ENCODE measurements at regions not wholly inside any gene's neighbourhood (a gene's known extent, or its start where the extent isn't known, plus 50 kb on each side); places are given as distances from the start of the nearest gene placed in this dataset.
"Not testable (repeated sequence)": the region's sequence is repeated elsewhere in the genome, so short reads cannot be mapped to it uniquely, and the experiment has no call there.

DNA sequence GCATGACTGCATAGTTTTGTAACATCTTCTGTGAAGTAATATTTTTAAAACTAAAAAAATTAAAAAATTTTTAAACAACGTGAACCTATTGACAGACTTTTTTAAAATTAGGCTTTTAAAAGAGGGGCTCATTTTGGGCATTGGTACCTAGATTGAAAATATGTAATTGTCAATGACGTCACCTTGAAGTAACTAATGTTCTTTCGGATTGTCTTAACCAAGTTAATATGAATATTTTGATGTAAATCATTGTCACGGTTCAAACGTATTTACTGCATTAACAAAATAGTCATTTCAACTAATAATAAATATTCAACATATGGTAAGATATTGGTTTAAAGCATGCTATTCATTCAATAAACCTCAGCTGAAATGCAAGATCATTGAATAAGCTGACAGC, 719.8 kb downstream of the ANKRD7 start:
- H3K36me3 ChIP-seq (ENCODE audit: low read depth), result no peaks in the 10 kb centered on the region
- TF ChIP-seq, protein P1, sequence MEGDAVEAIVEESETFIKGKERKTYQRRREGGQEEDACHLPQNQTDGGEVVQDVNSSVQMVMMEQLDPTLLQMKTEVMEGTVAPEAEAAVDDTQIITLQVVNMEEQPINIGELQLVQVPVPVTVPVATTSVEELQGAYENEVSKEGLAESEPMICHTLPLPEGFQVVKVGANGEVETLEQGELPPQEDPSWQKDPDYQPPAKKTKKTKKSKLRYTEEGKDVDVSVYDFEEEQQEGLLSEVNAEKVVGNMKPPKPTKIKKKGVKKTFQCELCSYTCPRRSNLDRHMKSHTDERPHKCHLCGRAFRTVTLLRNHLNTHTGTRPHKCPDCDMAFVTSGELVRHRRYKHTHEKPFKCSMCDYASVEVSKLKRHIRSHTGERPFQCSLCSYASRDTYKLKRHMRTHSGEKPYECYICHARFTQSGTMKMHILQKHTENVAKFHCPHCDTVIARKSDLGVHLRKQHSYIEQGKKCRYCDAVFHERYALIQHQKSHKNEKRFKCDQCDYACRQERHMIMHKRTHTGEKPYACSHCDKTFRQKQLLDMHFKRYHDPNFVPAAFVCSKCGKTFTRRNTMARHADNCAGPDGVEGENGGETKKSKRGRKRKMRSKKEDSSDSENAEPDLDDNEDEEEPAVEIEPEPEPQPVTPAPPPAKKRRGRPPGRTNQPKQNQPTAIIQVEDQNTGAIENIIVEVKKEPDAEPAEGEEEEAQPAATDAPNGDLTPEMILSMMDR (IDR thresholded peaks at IDR 0.05; ENCODE audit: poor library complexity, severe bottlenecking), result no peak
- H3K4me1 ChIP-seq (ENCODE audit: insufficient read depth, poor library complexity, severe bottlenecking), result no peaks in the 10 kb centered on the region
- DNase-seq (ENCODE audit: low spot score), result no peak
- no peak overlapping the region for H3K27ac ChIP-seq (ENCODE audit: poor library complexity, severe bottlenecking)
- no peak for ATAC-seq (ENCODE audit: low read depth)
- H3K4me3 ChIP-seq (ENCODE audit: severe bottlenecking), result no peak overlapping the region
- H3K9me3 ChIP-seq (ENCODE audit: severe bottlenecking), result no peaks in the 10 kb centered on the region
- no peaks in the 10 kb centered on the region for H3K27me3 ChIP-seq (ENCODE audit: insufficient read depth, poor library complexity, severe bottlenecking)

GRCh38 chr7:118945911-118946682, 721.6 kb downstream of the ANKRD7 start:
- Histone ChIP-seq H3K9me3 (ENCODE audit: severe bottlenecking) (no peaks in the 10 kb centered on the region), H3K36me3 (ENCODE audit: low read depth) (no peaks in the 10 kb centered on the region), H3K27me3 (ENCODE audit: insufficient read depth, poor library complexity, severe bottlenecking) (no peaks in the 10 kb centered on the region), H3K4me1 (ENCODE audit: insufficient read depth, poor library complexity, severe bottlenecking) (no peaks in the 10 kb centered on the region), H3K27ac (ENCODE audit: poor library complexity, severe bottlenecking) (no peak overlapping the region), H3K4me3 (ENCODE audit: severe bottlenecking) (no peak overlapping the region)
- DNase-seq (ENCODE audit: low spot score) (no peak), ATAC-seq (ENCODE audit: low read depth) (no peak)
- TF ChIP-seq, protein P1 (IDR thresholded peaks at IDR 0.05; ENCODE audit: poor library complexity, severe bottlenecking), result no peak

DNA sequence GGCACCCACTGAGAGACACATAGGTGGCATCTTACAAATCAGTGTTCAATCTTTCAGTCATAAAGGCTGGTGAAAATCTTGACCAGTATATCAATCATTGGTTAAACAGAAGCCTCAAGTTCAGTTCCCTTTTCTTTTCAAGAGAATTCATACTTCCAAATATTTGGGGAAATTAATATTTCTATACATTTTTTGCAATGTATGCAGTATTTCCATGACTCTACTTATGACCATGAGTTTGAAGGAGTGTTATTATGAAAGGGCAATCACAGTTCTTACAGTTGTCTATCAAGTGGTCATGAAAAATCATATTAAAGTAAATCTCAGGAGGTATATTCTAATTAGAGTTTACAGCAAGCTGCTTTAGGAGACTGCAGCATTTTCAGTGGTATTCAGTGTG, 724.0 kb downstream of the ANKRD7 start:
- no peak for ATAC-seq (ENCODE audit: low read depth)

DNA sequence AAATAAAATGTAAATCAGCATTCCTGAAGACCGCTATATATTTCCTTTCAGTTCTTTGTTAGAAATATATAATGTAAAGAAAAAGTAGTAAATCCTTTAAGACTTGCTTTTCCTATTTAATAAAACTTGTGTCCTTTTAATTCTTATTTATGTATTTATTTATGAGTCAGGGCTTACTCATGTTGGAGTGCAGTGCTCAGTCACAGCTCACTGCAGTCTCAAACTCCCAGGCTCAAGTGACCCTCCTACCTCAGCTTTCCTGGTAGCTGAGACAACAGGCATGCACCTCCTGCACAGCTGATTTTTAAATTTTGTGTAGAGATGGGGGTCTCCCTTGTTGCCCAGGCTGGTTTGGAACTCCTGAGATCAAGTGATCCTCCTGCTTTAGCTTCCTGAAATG, 724.5 kb downstream of the ANKRD7 start:
- Histone ChIP-seq H3K4me1 (ENCODE audit: insufficient read depth, poor library complexity, severe bottlenecking) (no peaks in the 10 kb centered on the region), H3K9me3 (ENCODE audit: severe bottlenecking) (no peaks in the 10 kb centered on the region), H3K27ac (ENCODE audit: poor library complexity, severe bottlenecking) (no peak overlapping the region), H3K27me3 (ENCODE audit: insufficient read depth, poor library complexity, severe bottlenecking) (no peaks in the 10 kb centered on the region), H3K4me3 (ENCODE audit: severe bottlenecking) (no peak overlapping the region), H3K36me3 (ENCODE audit: low read depth) (no peaks in the 10 kb centered on the region)
- no peak for DNase-seq (ENCODE audit: low spot score)
- ATAC-seq (ENCODE audit: low read depth), result peak; percentile 63; the same call in 2 of the 3 replicates
- TF ChIP-seq, protein P1 (IDR thresholded peaks at IDR 0.05; ENCODE audit: poor library complexity, severe bottlenecking), result no peak

More for the DNA sequence above, 724.0 kb downstream of the ANKRD7 start:
- no peaks in the 10 kb centered on the region for H3K4me1 ChIP-seq (ENCODE audit: insufficient read depth, poor library complexity, severe bottlenecking)
- H3K27me3 ChIP-seq (ENCODE audit: insufficient read depth, poor library complexity, severe bottlenecking), result no peaks in the 10 kb centered on the region
- H3K9me3 ChIP-seq (ENCODE audit: severe bottlenecking), result no peaks in the 10 kb centered on the region
- no peak for DNase-seq (ENCODE audit: low spot score)
- no peak overlapping the region for H3K4me3 ChIP-seq (ENCODE audit: severe bottlenecking)
- no peak overlapping the region for H3K27ac ChIP-seq (ENCODE audit: poor library complexity, severe bottlenecking)
- no peaks in the 10 kb centered on the region for H3K36me3 ChIP-seq (ENCODE audit: low read depth)
- TF ChIP-seq, protein P1 (IDR thresholded peaks at IDR 0.05; ENCODE audit: poor library complexity, severe bottlenecking), result no peak

GRCh38 chr7:118956285-118956684, 731.8 kb downstream of the ANKRD7 start:
- DNase-seq (ENCODE audit: low spot score); H3K4me3 ChIP-seq (ENCODE audit: severe bottlenecking); H3K9me3 ChIP-seq (ENCODE audit: severe bottlenecking); H3K36me3 ChIP-seq (ENCODE audit: low read depth); H3K27me3 ChIP-seq (ENCODE audit: insufficient read depth, poor library complexity, severe bottlenecking); H3K4me1 ChIP-seq (ENCODE audit: insufficient read depth, poor library complexity, severe bottlenecking); H3K27ac ChIP-seq (ENCODE audit: poor library complexity, severe bottlenecking); ATAC-seq (ENCODE audit: low read depth): not testable (repeated sequence)

Data from RWPE2 (cell line).